ENCODE measurements at regions not wholly inside any gene's neighbourhood (a gene's known extent, or its start where the extent isn't known, plus 50 kb on each side); places are given as distances from the start of the nearest gene placed in this dataset.

DNA sequence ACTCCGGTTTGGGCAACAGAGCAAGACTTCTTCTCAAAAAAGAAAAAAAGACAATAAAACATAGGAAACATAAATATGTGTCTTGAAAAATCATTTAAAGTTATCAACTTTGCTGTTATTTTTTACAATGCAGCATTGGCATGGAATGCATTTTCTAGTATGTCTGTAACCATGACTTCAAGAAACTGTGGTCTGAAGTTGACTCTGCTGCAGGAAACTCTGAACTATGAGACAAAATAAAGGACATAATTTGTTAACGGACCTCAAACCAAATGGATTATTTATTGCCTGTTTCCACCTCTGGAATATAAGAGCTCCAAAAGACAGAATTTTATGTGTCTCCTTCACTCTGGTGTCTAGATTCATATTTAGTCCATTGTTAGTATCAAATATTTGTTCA lies 79.1 kb downstream of the TRIB2 start:
- no peak for DNase-seq (ENCODE audit: low spot score)
- TF ChIP-seq, protein P1, sequence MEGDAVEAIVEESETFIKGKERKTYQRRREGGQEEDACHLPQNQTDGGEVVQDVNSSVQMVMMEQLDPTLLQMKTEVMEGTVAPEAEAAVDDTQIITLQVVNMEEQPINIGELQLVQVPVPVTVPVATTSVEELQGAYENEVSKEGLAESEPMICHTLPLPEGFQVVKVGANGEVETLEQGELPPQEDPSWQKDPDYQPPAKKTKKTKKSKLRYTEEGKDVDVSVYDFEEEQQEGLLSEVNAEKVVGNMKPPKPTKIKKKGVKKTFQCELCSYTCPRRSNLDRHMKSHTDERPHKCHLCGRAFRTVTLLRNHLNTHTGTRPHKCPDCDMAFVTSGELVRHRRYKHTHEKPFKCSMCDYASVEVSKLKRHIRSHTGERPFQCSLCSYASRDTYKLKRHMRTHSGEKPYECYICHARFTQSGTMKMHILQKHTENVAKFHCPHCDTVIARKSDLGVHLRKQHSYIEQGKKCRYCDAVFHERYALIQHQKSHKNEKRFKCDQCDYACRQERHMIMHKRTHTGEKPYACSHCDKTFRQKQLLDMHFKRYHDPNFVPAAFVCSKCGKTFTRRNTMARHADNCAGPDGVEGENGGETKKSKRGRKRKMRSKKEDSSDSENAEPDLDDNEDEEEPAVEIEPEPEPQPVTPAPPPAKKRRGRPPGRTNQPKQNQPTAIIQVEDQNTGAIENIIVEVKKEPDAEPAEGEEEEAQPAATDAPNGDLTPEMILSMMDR (IDR thresholded peaks at IDR 0.05; ENCODE audit: extremely low read depth, missing control alignments), result no peak

DNA sequence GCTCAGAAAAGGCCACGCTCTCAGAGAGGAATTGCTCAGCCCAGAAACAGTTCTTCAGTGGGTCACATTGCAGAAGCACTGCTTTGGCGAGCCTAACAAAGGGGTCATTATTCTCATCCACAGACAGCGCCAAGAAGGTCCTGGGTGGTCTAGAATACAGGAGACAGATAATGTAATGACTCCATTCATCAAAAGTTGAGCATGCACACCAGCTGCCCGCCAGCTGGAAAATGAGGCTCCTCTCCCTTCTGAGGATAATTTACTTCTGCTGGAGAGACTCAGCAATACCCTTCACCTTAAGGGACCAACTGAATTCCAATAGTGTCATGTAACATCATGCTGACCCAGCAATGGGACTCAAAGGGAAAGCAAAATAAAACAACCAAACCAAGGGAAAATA lies 79.9 kb downstream of the TRIB2 start:
- DNase-seq (ENCODE audit: low spot score), result no peak
- TF ChIP-seq, protein P1 (IDR thresholded peaks at IDR 0.05; ENCODE audit: extremely low read depth, missing control alignments), result no peak

DNA sequence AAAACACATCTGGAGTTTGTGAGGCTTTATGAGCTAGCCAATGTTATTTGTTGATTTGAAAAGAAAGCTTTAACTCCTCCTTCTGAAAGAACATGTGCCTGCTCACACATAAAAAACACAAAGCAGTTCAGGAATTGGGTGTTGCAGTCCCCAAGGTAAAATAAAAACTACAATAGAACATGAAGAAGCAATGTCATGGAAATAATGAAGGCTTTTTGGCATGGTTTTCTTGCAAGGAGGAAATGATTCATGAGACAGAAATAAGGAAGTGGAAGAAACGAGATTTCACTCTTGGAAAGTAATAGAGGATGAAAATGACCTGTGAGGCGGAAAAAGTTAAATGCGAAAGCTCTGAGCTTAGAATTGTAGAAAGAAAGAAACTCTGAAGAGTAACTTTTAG lies 81.1 kb downstream of the TRIB2 start:
- DNase-seq (ENCODE audit: low spot score), result no peak
- TF ChIP-seq, protein P1 (IDR thresholded peaks at IDR 0.05; ENCODE audit: extremely low read depth, missing control alignments), result no peak

DNA sequence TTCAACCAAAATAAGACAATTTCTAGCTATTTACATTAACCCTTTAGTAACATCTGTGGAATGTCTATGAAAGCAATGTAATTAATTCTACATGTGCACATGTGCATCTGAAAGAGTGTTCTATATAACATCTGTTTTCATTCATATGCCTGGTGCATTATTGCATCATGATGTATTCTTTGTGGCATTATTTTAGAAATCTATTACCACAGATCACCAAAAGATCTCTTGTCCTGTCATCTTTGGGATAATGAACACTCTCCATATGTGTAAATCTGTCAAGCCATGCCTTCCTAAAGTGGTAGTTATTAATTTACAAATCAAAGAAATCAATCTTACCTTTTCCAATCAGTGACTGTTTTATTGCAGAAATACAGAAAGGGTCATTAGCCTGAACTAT lies 86.9 kb downstream of the TRIB2 start:
- TF ChIP-seq, protein P1 (IDR thresholded peaks at IDR 0.05; ENCODE audit: extremely low read depth, missing control alignments), result no peak
- DNase-seq (ENCODE audit: low spot score), result no peak

DNA sequence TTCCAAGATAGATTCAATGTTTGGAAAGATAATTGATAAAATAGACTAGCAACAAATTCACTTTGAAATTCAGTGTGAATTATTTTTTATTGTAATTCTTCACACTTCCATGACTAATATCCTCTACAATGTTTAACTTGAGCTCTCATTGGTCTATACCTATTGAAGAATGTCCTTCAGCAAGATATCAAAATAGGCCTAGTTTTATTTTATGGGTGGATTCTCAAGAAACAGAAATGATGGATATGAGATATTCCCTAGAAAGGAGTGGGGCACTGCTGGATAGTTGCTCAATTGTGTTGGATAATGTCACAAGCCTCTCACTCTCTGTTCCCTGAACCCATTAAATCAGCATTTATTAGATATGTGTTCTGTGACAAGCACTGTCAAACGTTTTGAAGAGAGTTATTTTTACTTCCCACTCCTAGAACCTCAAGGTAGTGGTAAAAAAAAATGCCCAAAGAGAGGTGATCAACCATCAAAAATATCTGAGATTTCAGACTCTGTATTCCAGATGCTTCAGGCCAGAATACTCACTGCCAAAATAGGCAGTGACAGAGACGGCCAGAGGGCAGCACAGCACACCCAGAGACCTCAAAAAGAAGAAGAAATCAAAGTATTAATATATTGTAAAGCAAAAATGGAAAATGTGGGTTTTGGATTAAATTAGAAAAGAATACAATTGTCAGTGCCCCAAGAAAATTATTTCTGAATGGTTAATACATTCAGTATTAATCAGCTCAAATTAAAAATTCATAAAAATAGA lies 87.5 kb downstream of the TRIB2 start:
- DNase-seq (ENCODE audit: low spot score), result no peak
- TF ChIP-seq, protein P1 (IDR thresholded peaks at IDR 0.05; ENCODE audit: extremely low read depth, missing control alignments), result no peak

DNA sequence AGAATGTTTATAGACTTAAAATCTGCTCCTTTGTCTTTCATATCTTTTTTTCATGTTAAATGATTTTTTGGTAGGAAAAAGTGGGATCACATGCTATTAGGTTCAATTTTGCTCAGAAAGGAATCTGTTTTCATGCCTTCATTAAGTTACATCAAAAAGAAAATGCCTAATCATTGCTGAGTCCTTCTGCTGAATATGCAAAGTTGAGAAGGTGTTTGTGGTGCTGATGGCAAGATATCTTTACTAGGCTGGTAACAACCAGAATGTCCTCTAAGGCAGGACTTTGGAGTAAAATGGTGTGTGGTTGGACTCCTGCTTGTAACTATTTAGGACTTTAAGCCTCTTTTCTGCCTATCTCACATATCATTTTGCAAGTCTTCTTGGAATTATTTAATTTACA lies 88.3 kb downstream of the TRIB2 start:
- no peak for DNase-seq (ENCODE audit: low spot score)
- TF ChIP-seq, protein P1 (IDR thresholded peaks at IDR 0.05; ENCODE audit: extremely low read depth, missing control alignments), result no peak

DNA sequence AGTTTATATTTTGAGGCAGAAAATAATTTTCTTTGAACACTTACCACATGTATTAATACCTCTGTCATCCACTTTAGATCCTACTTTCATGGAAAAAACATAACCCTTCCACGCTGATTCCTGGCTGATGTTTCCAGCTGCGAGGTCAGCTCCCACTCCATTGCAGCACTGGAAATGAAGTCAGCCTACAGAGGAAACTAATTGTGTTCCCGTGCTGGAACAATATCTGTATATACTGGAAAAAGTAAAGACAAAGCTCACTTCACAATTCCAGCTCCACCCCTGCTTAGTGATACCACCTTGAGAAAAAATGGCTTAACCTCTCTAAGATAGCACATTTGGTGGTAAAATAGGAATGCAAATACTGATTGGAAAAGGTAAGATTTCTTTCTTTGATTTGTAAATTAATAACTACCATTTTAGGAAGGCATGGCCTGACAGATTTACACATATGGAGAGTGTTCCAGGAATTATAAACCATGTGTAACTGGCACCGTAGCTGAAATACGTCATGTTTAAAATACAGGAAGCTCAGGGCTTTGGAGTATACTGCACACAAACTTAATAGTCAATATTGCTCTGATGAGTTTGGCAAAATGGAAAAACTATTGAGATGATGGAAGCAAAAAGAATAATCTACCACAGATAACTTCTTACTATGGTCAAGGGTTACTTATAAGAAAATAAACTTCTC lies 90.0 kb downstream of the TRIB2 start:
- no peak for DNase-seq (ENCODE audit: low spot score)
- TF ChIP-seq, protein P1 (IDR thresholded peaks at IDR 0.05; ENCODE audit: extremely low read depth, missing control alignments), result no peak

All from GM20000 (cell line).